HUDEP-2 (cell line): ENCODE measurements at regions not wholly inside any gene's neighbourhood (a gene's known extent, or its start where the extent isn't known, plus 50 kb on each side); places are given as distances from the start of the nearest gene placed in this dataset.
A peak's percentile ranks its signal among the peaks of the same experiment; 100 is the strongest.
"Not testable (repeated sequence)": the region's sequence is repeated elsewhere in the genome, so short reads cannot be mapped to it uniquely, and the experiment has no call there.

Experiments
- DNase-seq, 76 experiments: peaks; one replicate each; lab custom pipeline; 2025; ENCODE audit not compliant: unreplicated experiment in 76 of 76; lab: John Stamatoyannopoulos, UW

DNA sequence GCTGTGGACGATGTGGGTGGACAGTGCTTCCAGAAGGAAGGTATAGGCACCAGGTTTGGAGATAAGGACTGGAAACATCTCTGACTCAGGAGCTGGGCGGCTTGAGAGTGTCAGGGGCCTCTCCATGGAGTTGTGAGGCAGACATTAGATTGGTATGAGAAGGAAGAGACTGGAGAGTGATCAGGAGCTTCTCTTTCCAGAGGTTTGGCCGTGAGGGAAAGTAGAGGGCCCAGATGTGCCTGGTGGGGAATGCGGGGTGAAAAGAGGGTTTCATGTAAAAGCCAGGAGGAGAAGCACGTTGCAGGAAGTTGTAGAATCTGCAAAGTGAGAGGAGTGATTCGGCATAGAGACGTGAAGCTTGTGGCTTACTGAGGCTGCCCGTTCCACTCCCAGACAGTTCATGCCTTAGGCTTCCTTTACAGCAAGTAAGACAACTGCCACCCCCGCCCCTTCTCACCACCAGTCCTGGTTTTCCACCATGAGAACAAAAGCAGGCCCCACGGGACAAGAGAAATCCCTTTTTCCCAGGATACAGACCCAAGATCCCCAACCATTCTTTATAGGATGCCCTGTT is 166.3 kb upstream of the HDAC4 start:
- no peak for DNase-seq

DNA sequence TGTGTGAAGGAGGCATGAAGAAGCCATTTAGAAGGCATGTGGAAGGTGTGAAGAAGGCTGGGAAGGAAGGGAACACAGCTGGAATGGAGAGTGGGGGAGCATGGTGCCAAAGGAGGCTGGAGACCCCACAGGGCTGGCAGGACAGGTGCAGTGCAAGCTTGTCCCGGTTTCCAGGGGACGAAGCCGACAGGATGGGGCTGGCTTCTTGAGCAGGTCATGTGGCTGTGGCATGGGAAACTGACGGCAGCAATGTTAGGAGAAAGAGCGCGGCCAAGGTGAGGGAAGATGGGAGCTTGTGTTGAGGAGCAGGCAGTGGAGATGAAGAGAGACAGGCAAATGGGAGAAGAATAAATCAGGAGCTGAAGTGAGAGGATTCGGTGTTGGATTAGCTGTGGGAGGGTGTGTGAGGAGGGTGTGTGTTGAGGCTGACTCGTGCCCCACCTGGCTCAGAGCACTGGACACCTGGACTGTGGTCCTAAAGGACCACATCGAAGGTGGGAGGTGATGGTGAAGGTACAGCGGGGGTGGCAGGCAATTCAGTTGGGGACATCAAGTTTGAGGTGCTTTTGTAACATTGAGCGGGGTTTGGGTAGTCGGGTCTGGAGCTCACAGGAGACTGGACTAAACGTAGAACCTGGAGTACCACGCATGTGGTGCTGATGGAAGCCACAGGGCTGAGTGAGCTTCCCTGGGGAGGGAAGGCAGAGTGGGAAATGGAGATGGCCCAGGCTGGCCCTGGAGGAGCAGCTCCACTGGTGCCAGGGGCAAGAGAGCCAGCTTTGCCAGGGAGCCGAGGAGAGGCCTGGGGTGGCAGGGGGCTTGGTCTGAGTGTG is 165.6 kb upstream of the HDAC4 start:
- no peak for DNase-seq

DNA sequence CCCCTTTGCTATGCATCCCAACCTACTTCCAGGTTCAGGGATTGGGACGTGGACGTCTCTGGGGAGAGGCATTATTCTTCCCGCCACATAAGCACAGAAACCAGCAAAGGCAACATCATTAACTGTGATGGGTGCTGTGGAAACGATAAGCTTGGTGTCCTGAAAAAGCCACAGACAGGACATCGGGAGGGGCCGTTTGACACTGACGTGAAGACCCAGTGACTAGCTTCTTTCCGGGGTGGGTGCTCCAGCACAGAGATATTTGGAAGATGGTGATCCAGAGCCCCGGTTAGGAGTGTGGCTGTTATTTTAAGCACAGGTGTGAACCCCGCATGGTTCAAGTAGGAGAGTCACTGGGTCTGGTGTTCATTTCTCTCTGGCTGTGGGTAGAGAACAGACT is 163.8 kb upstream of the HDAC4 start:
- no peak for DNase-seq

DNA sequence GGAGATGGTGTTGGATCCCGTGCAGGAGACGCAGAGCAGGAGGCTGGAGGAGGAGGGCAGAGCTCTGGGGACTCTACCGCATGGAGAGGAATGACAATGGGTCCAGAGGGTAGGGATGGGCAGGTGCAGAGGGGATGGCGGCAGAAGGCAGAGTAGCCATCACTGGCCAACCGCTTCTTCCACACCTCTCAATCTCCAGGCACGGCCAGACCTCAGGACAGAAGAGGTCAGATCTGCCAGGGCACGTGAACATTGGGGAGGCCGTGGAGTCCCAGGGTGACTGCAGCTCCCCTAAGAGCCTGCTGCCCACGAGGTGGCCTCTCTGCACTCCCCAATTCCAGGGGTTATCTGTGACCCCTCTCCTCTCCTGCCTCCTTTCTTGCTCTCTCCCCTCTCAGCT is 162.7 kb upstream of the HDAC4 start:
- no peak for DNase-seq

DNA sequence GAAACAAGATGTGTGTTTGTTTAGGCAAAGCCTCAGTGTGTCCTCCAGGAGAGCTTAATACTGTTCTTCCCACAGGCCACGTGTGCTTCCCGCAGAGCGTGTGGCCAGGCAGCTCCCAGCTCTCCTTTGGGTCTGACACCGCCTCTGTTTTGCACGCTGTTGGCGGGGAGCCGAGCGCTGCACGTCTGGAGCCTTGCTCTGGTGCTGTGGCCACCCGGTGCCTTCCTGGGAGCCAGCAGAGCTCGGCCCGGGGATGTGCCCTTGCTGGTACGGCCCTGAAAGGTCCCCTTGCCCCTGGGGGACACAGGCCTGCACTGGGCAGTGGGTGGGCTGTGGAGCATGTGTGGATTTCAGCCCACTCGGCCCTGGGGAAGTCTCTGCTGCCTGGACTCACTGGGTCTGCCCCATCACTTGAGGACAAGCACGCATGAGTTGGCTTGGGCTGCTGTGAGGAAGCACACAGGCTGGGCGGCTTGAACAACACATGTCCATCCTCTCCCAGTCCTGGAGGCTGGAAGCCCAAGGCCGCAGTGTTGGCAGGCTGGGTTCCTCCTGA is 160.7 kb upstream of the HDAC4 start:
- DNase-seq = no peak

DNA sequence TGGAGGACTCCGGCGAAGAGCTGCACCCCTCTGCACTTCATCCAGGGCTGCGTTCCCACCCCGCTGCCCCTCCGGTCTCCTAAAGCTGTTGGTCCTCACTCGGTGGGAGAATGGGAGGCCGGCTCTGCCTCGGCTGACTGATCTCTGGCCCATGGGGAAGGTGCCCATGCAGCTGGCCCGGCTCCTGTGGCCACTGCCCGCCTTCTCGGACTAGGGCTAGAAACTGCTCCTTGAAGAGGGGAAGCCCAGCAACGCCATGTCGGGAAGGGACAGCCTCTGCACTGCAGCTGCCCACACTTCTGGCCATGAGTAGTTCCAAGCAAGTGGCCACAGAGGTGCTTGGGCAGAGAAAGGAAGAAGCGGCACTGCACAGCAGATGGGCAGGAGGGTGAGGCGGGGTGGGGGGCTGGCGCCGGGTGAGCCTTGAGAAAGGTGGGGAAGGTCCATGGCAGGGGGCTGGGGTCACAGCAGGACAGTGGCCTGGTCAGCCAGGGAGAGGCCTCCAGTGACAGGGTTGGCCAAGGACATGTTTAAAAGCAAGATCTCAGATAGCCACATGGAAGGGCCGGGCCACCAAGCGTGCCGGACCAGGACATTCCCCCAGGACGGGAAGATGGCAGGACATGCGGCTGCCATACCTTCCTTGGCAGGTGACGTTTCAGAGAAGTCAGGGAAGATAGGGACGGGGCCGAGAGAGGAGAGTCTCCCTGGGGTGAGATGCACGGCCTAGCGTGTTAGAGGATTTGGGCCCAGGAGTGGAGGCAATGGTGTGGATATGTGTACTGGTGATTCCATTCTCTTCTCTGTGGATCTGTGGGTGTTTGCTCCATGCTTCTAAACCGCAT is 158.8 kb upstream of the HDAC4 start:
- DNase-seq = no peak

DNA sequence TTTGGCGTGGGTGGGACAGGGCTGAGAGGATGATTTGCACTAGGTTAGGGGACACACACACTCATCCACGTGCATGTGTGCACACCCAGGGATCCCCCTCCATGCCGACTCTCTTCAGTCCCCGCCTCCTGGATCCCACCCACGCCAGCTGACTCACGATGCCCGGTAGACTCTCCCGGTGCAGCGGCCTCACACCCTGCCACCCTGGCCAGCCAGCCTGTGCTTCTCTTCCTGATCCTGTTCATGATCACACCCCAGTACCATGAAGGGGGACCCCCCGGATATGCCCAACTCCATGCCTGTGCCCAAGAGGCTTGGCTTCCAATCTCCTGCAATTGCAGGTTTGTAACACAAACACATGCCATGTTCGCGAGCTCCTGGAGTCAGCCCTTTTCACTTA is 157.8 kb upstream of the HDAC4 start:
- no peak for DNase-seq

DNA sequence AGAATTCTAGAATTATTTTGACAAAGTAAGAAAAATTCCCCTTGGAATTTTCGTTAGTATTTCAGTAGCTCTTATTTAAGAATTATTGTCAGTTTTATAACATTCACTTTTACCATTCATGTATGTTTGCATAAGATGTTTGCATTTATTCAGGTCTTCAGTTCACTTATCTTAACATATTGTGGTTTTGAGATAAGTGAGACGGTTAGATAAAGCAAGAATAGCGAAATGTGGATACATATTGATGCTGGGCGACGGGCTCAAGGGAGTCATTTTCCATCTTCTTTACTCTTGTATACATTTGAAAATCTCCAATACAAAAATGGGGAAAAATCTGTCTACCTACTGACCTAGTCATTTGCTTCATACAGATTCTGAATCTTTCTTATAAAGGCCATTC is 156.7 kb upstream of the HDAC4 start:
- DNase-seq = peak in 16 of 76 experiments; percentile 4 to 57 (median 22)

DNA sequence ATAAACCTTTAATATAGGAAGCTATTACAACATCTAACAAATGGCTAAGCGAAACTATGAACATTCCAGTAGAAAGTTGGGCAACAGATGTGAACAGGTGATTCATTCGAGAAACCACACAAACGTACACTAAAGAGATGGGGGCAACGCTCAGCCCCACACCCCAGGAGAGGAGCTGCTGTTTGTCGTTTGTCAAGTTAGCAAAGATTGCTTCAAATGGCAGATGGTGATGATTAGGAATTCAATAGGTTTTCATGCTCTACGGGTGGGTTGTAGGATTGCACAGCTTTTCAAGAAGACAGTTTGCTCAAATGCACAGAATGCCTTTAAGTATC is 154.7 kb upstream of the HDAC4 start:
- no peak for DNase-seq

DNA sequence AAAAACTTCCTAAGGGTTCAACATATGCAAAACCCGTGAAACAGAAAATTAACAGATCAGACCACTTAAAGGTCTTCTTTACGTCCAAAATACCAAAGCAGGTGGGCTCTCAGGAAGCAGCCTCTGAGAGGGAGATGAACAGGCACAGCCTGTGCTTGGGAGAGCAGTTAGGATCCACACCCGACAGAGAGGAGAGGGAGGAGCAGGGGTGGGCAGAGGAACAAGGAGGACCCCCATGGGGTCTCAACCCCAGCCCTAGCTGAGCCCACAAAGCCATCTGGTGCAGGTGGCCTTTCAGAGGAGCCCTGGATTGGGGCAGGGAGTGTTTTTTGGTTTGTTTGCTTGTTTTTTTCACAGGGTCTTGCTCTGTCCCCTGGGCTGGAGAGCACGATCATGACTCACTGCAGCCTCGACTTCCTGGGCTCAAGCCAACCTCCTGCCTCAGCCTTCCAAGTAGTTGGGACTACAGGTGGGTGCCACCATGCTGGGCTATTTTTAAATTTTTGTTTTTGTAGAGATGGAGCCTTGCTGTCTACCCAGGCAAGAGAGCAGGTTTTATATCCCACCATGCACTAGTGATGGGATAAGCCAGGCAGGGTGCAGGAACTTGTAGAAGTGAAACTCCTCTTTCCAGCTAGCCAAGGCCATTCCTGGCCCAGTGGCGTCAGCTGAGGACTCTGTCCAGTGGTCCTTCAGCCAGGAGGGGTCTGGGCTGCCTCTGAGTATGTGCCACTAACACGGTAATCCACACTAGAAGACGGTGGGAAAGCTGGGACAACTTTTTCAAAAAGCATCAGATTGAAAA is 154.1 kb upstream of the HDAC4 start:
- no peak for DNase-seq

DNA sequence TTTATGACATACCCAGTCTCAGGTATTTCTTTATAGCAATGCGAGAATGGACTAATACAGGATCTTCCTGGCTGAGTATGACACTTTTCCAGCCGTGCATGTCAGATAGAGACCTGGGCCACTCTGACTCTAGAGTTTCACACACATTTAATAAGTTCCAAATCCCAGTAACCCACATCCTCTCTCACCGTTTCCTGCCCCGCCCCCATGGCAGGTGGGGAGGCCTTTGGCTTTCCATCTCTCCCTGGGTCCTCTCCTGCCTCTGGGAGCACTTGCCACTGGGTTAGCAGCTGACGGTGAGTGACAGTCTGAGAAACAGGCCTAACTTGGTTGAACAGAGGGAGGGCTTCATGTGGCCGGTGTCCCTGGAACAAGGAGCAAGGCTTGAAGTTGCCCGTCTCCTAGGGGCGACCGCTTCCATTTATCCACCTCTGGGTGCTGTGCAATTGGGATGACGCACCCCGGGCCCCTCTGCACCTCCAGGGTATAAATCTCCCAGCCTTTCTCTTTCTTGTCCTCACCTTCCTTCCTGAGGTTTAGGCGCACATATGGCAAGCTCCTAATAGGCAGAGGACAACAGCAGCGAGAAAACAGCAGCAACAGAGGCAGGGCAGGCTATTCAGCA is 152.7 kb upstream of the HDAC4 start:
- DNase-seq = no peak

DNA sequence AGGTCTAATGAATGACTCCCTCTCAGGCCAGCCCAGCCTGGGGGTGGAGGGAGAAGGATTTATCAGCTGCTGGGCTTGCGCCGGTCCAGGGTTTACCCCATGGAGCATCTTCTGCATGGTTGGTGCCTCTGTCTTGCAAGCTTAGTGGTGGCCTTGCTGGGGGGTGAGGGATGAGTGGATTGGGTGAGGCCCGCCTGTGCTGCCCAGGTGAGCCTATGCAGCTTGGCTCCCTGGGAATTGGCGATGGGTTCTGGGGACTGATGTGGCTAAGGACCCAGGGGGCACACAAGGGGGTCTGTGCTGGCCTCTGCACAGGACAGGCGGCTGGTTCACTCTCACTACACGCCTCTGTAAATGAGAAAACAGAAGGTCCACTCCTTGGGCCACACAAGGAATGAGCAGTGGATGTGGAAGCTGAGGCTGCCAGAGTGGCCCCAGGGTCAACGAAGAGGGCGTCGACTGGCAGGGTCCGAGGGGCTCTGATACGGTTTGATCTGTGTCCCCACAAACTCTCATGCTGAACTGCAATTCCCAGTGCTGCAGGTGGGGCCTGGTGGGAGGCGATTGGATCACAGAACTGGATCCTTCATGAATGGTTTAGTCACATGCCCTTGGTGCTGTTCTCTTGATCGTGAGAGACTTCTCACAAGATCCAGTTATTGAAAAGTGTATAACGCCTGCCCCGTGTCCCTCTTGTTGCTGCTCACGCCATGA is 151.6 kb upstream of the HDAC4 start:
- no peak for DNase-seq

DNA sequence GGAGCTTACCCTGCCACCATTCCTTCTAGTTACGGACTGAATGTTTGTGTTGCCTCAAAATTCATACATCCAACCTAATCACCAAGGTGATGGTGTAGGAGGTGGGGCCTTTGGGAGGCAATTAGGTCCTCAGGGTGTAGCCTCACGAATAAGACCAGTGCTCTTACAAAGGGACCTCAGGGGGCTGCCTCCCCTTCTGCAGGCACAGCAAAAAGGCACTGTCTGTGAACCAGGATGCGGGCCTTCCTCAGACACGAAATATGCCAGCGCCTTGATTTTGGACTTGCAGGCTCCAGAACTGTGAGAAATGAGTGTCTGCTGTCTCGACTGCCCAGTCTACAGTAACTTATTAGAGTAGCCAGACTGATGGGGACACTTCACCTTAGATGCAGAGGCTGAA is 150.4 kb upstream of the HDAC4 start:
- no peak for DNase-seq

DNA sequence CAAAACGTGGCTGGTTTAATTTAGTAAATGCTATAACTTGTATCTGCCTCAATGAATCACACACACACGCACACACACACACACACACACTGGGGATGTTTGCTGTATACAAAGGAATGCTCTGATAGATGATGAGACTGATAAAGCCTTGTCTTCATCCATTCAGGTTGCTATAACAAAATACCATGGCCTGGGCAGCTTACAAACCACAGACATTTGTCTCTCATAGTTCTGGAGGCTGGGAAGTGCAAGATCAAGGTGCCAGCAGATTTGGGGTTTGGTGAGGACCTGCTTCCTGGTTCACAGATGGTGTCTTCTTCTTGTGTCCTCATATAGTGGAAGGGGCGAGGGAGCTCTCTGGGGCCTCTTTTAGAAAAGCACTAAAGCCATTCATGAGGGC is 149.5 kb upstream of the HDAC4 start:
- DNase-seq = no peak

DNA sequence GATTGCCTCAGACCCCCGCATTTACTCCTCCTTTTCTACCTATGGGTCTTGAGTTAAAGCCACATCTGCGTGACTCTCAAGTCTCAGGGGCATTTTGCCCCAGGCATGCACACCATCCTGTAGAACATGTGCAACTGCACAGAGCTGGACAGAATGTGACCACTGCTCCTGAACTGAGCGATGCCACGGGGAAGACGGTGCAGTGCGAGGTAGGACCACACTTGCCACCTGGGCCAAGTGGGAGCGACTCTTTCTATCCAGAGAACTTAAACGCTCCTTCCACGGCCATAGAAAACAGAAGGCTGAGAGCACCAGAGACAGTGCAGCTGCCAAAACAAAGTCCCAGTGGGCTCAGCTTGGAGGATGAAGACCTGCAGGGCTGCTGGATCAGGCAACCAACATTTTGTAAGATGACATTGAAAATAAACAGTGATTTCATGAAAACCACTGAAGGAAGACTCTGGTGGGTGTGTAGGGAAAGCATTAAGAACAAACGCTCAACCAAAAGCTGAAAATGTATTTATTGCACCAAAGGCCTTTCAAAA is 149.0 kb upstream of the HDAC4 start:
- DNase-seq = no peak

DNA sequence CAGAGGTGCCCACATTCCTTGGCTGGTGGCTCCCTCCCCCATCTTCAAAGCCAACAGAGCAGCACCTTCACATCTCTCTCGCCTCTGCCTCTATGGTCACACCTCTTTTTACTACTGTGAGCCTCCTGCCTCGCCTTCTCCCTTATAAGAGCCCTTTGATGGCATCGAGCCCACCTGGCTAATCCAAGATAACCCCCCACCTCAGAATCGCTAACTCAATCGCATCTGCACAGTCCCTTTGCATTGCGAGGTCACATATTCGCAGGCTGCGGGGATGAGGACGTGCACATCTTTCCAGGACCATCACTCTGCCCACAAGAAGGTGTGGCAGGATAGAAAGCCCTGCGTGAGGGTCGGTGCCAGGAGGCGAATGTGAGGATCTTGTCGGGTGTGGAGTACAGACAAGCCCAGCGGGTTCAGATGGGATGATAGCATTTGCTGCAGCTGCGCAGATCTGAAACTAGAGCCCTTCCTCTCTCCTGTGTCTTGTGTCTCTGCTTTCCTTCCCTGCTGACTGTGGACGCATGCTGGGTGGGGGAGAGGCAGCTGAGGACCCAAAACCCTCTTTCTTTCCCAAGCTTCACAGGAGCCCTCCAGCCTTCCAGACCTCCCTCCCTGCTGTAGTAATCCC is 148.3 kb upstream of the HDAC4 start:
- DNase-seq = no peak

DNA sequence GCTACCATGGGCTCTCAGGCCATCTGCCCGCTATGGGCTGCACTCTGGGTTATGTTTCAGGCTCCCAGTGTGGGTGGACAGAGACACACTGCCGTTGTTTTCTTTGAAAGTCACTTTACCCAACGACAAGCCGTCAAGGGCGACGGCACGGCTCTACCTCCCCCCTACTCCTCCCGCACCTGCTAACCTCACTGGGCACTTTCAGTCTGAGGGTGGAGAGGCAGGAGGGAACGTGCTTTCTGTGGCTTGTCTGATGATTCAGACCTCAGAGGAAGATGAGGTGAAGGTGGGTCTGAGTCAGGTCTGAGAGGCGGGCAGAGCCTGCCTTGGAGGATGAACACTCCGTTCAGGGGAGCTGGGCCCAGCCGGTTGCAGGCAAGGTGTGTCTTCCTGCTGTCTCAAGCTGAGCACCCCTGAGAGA is 147.6 kb upstream of the HDAC4 start:
- DNase-seq = no peak

DNA sequence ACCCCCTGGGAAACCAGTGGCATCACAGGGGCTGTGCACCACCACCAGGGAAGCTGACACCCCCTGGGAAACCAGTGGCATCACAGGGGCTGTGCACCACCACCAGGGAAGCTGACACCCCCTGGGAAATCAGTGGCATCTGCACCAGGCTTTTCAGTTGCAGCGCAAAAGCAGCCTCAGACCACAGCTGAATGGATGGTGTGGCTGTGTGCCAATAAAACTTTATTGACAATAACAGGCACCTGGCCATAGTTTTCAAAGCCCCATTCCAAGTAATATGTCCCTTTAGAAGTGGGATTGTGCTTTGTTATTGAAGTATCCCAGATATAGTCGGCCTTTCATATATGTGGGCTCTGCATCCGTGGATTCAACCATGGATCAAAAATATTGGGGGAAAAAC is 146.3 kb upstream of the HDAC4 start:
- DNase-seq = not testable (repeated sequence)

DNA sequence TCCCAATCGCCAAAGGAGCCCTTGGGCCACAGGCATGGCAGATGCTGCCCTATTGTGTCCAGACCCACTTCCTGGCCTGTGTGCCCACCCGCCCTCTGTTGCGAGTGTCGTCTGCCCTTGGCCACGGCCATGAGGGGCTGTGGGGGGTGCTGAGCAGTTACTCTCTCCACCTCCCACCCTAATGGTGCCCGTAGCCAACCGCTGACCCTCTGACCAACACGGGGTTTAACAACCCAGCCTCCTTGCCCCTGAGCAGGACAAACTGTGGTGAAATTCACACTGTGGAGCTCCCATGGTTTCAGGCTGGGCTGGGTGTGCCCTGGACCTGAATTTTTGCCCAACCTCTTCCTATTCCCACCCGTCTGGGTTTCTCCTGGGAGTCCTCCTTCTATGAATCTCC is 145.7 kb upstream of the HDAC4 start:
- no peak for DNase-seq
